ENCODE measurements at regions not wholly inside any gene's neighbourhood (a gene's known extent, or its start where the extent isn't known, plus 50 kb on each side); places are given as distances from the start of the nearest gene placed in this dataset.

DNA sequence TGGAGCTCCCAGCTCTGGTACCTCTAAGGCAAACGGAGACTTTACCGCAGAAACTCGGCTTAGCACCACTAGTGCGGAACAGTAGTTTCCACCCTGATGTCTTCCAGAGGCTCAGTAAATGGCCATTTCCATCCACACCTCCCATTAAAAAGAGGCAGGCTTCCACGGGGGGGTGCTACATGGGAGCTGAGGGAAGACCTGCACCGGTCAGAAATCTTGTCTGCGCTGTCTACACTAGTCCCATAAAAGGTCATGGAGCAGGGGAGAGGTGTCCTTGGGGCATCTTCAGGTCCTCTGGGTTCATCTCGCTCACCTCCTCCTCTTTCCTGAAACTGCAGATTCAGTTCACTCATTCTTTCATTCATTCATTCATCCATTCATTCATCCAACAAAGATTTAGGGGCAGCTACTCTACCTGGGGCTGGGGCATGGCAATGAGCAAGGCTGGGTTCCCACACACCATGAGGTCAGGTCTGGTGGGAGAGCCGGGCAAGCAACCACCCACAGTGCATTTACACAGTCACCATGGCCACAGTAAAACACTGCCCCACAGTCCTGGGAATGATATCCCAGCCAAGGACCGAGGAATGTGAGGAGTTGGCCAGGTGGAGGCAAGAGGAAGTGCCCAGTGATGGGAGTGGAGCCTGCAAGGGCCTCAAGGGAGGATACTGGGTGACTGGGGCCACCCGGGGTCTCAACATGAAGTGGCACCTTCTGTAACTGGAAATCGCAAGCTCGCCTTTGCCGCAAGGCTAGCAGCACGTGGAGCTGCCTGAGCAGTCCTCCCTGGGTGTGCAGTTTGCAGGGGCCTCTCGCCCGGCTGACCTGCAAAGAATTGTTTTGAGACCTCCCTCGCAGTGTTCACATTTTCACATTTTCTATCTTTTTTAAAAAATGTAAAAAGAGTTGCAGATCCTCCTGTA, 180.2 kb upstream of the RAB6C start (continued):
- TF ChIP-seq, protein P1, sequence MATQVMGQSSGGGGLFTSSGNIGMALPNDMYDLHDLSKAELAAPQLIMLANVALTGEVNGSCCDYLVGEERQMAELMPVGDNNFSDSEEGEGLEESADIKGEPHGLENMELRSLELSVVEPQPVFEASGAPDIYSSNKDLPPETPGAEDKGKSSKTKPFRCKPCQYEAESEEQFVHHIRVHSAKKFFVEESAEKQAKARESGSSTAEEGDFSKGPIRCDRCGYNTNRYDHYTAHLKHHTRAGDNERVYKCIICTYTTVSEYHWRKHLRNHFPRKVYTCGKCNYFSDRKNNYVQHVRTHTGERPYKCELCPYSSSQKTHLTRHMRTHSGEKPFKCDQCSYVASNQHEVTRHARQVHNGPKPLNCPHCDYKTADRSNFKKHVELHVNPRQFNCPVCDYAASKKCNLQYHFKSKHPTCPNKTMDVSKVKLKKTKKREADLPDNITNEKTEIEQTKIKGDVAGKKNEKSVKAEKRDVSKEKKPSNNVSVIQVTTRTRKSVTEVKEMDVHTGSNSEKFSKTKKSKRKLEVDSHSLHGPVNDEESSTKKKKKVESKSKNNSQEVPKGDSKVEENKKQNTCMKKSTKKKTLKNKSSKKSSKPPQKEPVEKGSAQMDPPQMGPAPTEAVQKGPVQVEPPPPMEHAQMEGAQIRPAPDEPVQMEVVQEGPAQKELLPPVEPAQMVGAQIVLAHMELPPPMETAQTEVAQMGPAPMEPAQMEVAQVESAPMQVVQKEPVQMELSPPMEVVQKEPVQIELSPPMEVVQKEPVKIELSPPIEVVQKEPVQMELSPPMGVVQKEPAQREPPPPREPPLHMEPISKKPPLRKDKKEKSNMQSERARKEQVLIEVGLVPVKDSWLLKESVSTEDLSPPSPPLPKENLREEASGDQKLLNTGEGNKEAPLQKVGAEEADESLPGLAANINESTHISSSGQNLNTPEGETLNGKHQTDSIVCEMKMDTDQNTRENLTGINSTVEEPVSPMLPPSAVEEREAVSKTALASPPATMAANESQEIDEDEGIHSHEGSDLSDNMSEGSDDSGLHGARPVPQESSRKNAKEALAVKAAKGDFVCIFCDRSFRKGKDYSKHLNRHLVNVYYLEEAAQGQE (IDR thresholded peaks at IDR 0.05; ENCODE audit: borderline replicate concordance): no peak
- TF ChIP-seq, protein P1 (CRISPR knock-in tag; IDR thresholded peaks at IDR 0.05; ENCODE audit: low read depth): no peak
- no peak for TF ChIP-seq ZNF184 (CRISPR knock-in tag; IDR thresholded peaks at IDR 0.05)
